K562 (cell line): ENCODE measurements at regions not wholly inside any gene's neighbourhood (a gene's known extent, or its start where the extent isn't known, plus 50 kb on each side); places are given as distances from the start of the nearest gene placed in this dataset.

ENCODE experiments used
- EZH2 ChIP-seq: IDR thresholded peaks from 2 replicates; pipeline ENCODE4 v1.6.1; 2012; ENCODE audit warnings: low read depth, mild to moderate bottlenecking, inconsistent platforms, low read length, borderline replicate concordance
- GTF2F1 ChIP-seq: IDR thresholded peaks from 2 replicates; pipeline ENCODE4 v1.6.1; 2011; ENCODE audit warnings: low read depth, low read length, improper control_type of control experiment
- NCOA2 ChIP-seq, 2 experiments: fragments of 450-650 bp; IDR thresholded peaks; 2 replicates each; pipeline ENCODE4 v1.6.1; 2018; ENCODE audit warnings: mild to moderate bottlenecking in 2 of 2, moderate library complexity in 1 of 2; ENCODE audit not compliant: partially characterized antibody in 2 of 2
- POLR2A ChIP-seq: fragments of 450-650 bp; conservative IDR thresholded peaks from 2 replicates; pipeline ENCODE4 v1.6.1; 2016
- ZBTB7A ChIP-seq: IDR thresholded peaks from 2 replicates; pipeline ENCODE4 v1.6.1; 2011; ENCODE audit warnings: low read depth, mild to moderate bottlenecking, low read length, moderate library complexity, borderline replicate concordance; ENCODE audit not compliant: control insufficient read depth
- TF ChIP-seq, protein P1 (sequence below): fragments of 200-800 bp; sonication (Bioruptor generic); IDR thresholded peaks from 2 replicates; pipeline ENCODE4 v1.6.1; 2016; ENCODE audit warnings: missing genetic modification characterization, missing compliant biosample characterization
- TF ChIP-seq, protein P2 (sequence below): sonication (generic); formaldehyde crosslinking; IDR thresholded peaks from 2 replicates; pipeline ENCODE4 v1.9.0; 2022; ENCODE audit warnings: mild to moderate bottlenecking, missing genetic modification reagents
- TF ChIP-seq, protein P3 (sequence below), 3 experiments: IDR thresholded peaks in 2 of 3; conservative IDR thresholded peaks in 1 of 3; 2 replicates each; pipeline ENCODE4 v1.5.1; 2011 to 2012; ENCODE audit warnings: low read length in 3 of 3, mild to moderate bottlenecking in 3 of 3, control low read depth in 2 of 3, improper control_type of control experiment in 1 of 3, inconsistent platforms in 1 of 3, low read depth in 1 of 3, mixed read lengths in 1 of 3, moderate library complexity in 1 of 3; ENCODE audit not compliant: insufficient read depth in 2 of 3
- TF ChIP-seq, protein P4 (sequence below): fragments of 450-650 bp; IDR thresholded peaks from 2 replicates; pipeline ENCODE4 v1.6.1; 2016; ENCODE audit warnings: antibody characterized with exemption

DNA sequence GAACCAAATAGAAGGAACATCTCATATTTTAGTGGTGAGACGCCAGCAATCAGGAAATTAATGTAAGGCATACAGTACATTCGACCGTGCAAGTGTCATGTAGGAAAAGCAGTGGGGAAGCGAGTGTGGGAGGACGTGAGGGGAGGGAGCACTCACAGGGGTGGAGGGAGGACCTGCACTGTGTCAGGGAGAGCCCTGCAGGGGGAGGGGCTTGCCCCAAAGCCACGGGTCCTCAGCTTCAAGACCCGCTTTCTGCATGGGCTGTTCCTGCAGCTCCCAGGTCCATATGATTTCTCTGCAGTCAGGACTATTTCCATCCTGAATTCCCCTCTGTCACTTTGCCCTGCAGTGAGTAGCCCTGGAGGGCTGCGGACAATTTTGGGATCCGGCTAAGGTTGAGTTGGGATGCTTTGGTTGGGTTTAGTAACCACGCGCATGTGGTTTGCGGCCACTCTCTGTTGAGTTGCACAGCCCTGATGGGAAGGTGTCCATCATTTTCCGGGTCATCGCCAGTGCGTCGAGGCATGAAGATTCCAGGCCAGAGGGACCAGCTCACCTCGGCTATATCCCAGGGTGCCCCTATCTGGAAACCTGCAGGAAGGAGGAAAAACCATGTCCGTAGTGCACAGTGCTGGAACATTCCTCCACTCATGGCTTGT lies 61.9 kb downstream of the IRX1 start:
- TF ChIP-seq GTF2F1 (no peak), EZH2 (no peak), ZBTB7A (no peak), POLR2A (no peak), NCOA2 (IDR thresholded peaks at IDR 0.05; ENCODE audit: partially characterized antibody in 2 of 2) (no peak)
- TF ChIP-seq, protein P1, sequence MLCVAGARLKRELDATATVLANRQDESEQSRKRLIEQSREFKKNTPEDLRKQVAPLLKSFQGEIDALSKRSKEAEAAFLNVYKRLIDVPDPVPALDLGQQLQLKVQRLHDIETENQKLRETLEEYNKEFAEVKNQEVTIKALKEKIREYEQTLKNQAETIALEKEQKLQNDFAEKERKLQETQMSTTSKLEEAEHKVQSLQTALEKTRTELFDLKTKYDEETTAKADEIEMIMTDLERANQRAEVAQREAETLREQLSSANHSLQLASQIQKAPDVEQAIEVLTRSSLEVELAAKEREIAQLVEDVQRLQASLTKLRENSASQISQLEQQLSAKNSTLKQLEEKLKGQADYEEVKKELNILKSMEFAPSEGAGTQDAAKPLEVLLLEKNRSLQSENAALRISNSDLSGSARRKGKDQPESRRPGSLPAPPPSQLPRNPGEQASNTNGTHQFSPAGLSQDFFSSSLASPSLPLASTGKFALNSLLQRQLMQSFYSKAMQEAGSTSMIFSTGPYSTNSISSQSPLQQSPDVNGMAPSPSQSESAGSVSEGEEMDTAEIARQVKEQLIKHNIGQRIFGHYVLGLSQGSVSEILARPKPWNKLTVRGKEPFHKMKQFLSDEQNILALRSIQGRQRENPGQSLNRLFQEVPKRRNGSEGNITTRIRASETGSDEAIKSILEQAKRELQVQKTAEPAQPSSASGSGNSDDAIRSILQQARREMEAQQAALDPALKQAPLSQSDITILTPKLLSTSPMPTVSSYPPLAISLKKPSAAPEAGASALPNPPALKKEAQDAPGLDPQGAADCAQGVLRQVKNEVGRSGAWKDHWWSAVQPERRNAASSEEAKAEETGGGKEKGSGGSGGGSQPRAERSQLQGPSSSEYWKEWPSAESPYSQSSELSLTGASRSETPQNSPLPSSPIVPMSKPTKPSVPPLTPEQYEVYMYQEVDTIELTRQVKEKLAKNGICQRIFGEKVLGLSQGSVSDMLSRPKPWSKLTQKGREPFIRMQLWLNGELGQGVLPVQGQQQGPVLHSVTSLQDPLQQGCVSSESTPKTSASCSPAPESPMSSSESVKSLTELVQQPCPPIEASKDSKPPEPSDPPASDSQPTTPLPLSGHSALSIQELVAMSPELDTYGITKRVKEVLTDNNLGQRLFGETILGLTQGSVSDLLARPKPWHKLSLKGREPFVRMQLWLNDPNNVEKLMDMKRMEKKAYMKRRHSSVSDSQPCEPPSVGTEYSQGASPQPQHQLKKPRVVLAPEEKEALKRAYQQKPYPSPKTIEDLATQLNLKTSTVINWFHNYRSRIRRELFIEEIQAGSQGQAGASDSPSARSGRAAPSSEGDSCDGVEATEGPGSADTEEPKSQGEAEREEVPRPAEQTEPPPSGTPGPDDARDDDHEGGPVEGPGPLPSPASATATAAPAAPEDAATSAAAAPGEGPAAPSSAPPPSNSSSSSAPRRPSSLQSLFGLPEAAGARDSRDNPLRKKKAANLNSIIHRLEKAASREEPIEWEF (CRISPR knock-in tag): no peak
- TF ChIP-seq, protein P2, sequence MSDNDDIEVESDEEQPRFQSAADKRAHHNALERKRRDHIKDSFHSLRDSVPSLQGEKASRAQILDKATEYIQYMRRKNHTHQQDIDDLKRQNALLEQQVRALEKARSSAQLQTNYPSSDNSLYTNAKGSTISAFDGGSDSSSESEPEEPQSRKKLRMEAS (CRISPR knock-in tag): no peak
- TF ChIP-seq, protein P3, sequence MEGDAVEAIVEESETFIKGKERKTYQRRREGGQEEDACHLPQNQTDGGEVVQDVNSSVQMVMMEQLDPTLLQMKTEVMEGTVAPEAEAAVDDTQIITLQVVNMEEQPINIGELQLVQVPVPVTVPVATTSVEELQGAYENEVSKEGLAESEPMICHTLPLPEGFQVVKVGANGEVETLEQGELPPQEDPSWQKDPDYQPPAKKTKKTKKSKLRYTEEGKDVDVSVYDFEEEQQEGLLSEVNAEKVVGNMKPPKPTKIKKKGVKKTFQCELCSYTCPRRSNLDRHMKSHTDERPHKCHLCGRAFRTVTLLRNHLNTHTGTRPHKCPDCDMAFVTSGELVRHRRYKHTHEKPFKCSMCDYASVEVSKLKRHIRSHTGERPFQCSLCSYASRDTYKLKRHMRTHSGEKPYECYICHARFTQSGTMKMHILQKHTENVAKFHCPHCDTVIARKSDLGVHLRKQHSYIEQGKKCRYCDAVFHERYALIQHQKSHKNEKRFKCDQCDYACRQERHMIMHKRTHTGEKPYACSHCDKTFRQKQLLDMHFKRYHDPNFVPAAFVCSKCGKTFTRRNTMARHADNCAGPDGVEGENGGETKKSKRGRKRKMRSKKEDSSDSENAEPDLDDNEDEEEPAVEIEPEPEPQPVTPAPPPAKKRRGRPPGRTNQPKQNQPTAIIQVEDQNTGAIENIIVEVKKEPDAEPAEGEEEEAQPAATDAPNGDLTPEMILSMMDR (IDR thresholded peaks at IDR 0.05 in 2 of 3, conservative IDR thresholded peaks at IDR 0.05 in 1 of 3; ENCODE audit: insufficient read depth in 2 of 3, low read depth in 1 of 3, low read length in 3 of 3): no peak
- TF ChIP-seq, protein P4, sequence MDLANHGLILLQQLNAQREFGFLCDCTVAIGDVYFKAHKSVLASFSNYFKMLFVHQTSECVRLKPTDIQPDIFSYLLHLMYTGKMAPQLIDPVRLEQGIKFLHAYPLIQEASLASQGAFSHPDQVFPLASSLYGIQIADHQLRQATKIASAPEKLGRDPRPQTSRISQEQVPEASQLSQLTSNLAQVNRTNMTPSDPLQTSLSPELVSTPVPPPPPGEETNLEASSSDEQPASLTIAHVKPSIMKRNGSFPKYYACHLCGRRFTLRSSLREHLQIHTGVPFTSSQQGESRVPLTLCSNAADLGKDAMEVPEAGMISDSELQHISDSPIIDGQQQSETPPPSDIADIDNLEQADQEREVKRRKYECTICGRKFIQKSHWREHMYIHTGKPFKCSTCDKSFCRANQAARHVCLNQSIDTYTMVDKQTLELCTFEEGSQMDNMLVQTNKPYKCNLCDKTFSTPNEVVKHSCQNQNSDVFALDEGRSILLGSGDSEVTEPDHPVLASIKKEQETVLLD: no peak
